ENCODE measurements at regions not wholly inside any gene's neighbourhood (a gene's known extent, or its start where the extent isn't known, plus 50 kb on each side); places are given as distances from the start of the nearest gene placed in this dataset.
"Not testable (repeated sequence)": the region's sequence is repeated elsewhere in the genome, so short reads cannot be mapped to it uniquely, and the experiment has no call there.

GRCh38 chr3:55264919-55265318 is 222.2 kb downstream of the WNT5A start:
- no peak overlapping the region for H3K9ac ChIP-seq (ENCODE audit: low read length)
- no peak overlapping the region for H3K4me3 ChIP-seq (ENCODE audit: low read length)
- no peaks in the 10 kb centered on the region for H3K4me1 ChIP-seq (ENCODE audit: low read length)
- H3K79me2 ChIP-seq (ENCODE audit: low read length) = no peaks in the 10 kb centered on the region
- DNase-seq = no peak
- H2AFZ ChIP-seq (ENCODE audit: low read length) = no peak overlapping the region
- H3K4me2 ChIP-seq (ENCODE audit: low read depth, low read length) = no peak overlapping the region
- no peak for TF ChIP-seq EZH2 (optimal IDR thresholded peaks at IDR 0.05; ENCODE audit: low read depth, low read length)
- no peak for TF ChIP-seq EZH2phosphoT487 (IDR thresholded peaks at IDR 0.05; ENCODE audit: low read length)
- TF ChIP-seq CTCF (IDR thresholded peaks at IDR 0.05; ENCODE audit: low read length) = no peak
- no peak overlapping the region for H3K27ac ChIP-seq (ENCODE audit: low read length)
- H3K9me3 ChIP-seq (replicated peaks; ENCODE audit: insufficient read depth, low read length) = no peaks in the 10 kb centered on the region
- no peaks in the 10 kb centered on the region for H4K20me1 ChIP-seq (ENCODE audit: insufficient read depth, low read length)
- no peaks in the 10 kb centered on the region for H3K36me3 ChIP-seq (replicated peaks; ENCODE audit: insufficient read depth, low read length)
- no peaks in the 10 kb centered on the region for H3K9me2 ChIP-seq (replicated peaks; ENCODE audit: insufficient read depth, low read length)
- no peaks in the 10 kb centered on the region for H3K27me3 ChIP-seq (replicated peaks; ENCODE audit: insufficient read depth, low read length)
- H3F3A ChIP-seq (ENCODE audit: insufficient read depth, low read length) = no peaks in the 10 kb centered on the region

GRCh38 chr3:55252921-55253320 is 234.2 kb downstream of the WNT5A start:
- no peak for TF ChIP-seq EZH2 (optimal IDR thresholded peaks at IDR 0.05; ENCODE audit: low read depth, low read length)
- TF ChIP-seq EZH2phosphoT487 (IDR thresholded peaks at IDR 0.05; ENCODE audit: low read length) = no peak
- no peak for TF ChIP-seq CTCF (IDR thresholded peaks at IDR 0.05; ENCODE audit: low read length)
- H4K20me1 ChIP-seq (ENCODE audit: insufficient read depth, low read length) = no peaks in the 10 kb centered on the region
- H3K79me2 ChIP-seq (ENCODE audit: low read length) = no peaks in the 10 kb centered on the region
- H3K4me1 ChIP-seq (ENCODE audit: low read length) = no peaks in the 10 kb centered on the region
- H3K9me3 ChIP-seq (replicated peaks; ENCODE audit: insufficient read depth, low read length) = no peaks in the 10 kb centered on the region
- no peak overlapping the region for H3K4me2 ChIP-seq (ENCODE audit: low read depth, low read length)
- no peaks in the 10 kb centered on the region for H3K9me2 ChIP-seq (replicated peaks; ENCODE audit: insufficient read depth, low read length)
- H3K36me3 ChIP-seq (replicated peaks; ENCODE audit: insufficient read depth, low read length) = no peaks in the 10 kb centered on the region
- no peak overlapping the region for H3K27ac ChIP-seq (ENCODE audit: low read length)
- no peak overlapping the region for H3K9ac ChIP-seq (ENCODE audit: low read length)
- no peak overlapping the region for H3K4me3 ChIP-seq (ENCODE audit: low read length)
- H2AFZ ChIP-seq (ENCODE audit: low read length) = no peak overlapping the region
- H3K27me3 ChIP-seq (replicated peaks; ENCODE audit: insufficient read depth, low read length) = no peaks in the 10 kb centered on the region
- H3F3A ChIP-seq (ENCODE audit: insufficient read depth, low read length) = no peaks in the 10 kb centered on the region
- no peak for DNase-seq

GRCh38 chr3:55249156-55249555 is 237.9 kb downstream of the WNT5A start:
- not testable (repeated sequence) for H3K9me3 ChIP-seq (replicated peaks; ENCODE audit: insufficient read depth, low read length); H2AFZ ChIP-seq (ENCODE audit: low read length); H3K27me3 ChIP-seq (replicated peaks; ENCODE audit: insufficient read depth, low read length); DNase-seq; H3K9me2 ChIP-seq (replicated peaks; ENCODE audit: insufficient read depth, low read length); H3F3A ChIP-seq (ENCODE audit: insufficient read depth, low read length); H3K4me2 ChIP-seq (ENCODE audit: low read depth, low read length); H3K27ac ChIP-seq (ENCODE audit: low read length); H3K36me3 ChIP-seq (replicated peaks; ENCODE audit: insufficient read depth, low read length); H3K4me1 ChIP-seq (ENCODE audit: low read length); H3K9ac ChIP-seq (ENCODE audit: low read length); H3K79me2 ChIP-seq (ENCODE audit: low read length); H3K4me3 ChIP-seq (ENCODE audit: low read length); H4K20me1 ChIP-seq (ENCODE audit: insufficient read depth, low read length)

- no peak overlapping the region for H2AFZ ChIP-seq (ENCODE audit: low read length)
- no peak for TF ChIP-seq CTCF (IDR thresholded peaks at IDR 0.05; ENCODE audit: low read length)
- no peak for TF ChIP-seq EZH2 (optimal IDR thresholded peaks at IDR 0.05; ENCODE audit: low read depth, low read length)
- TF ChIP-seq EZH2phosphoT487 (IDR thresholded peaks at IDR 0.05; ENCODE audit: low read length) = no peak
- DNase-seq = no peak
- H3K4me1 ChIP-seq (ENCODE audit: low read length) = no peaks in the 10 kb centered on the region
- H3K79me2 ChIP-seq (ENCODE audit: low read length) = no peaks in the 10 kb centered on the region
- H3F3A ChIP-seq (ENCODE audit: insufficient read depth, low read length) = no peaks in the 10 kb centered on the region
- H3K27ac ChIP-seq (ENCODE audit: low read length) = no peak overlapping the region
- H3K27me3 ChIP-seq (replicated peaks; ENCODE audit: insufficient read depth, low read length) = no peaks in the 10 kb centered on the region
- H3K4me3 ChIP-seq (ENCODE audit: low read length) = no peak overlapping the region
- no peaks in the 10 kb centered on the region for H3K36me3 ChIP-seq (replicated peaks; ENCODE audit: insufficient read depth, low read length)
- no peaks in the 10 kb centered on the region for H4K20me1 ChIP-seq (ENCODE audit: insufficient read depth, low read length)
- H3K9ac ChIP-seq (ENCODE audit: low read length) = no peak overlapping the region
- H3K9me3 ChIP-seq (replicated peaks; ENCODE audit: insufficient read depth, low read length) = no peaks in the 10 kb centered on the region
- no peak overlapping the region for H3K4me2 ChIP-seq (ENCODE audit: low read depth, low read length)
- no peaks in the 10 kb centered on the region for H3K9me2 ChIP-seq (replicated peaks; ENCODE audit: insufficient read depth, low read length)
Measured at GRCh38 chr3:55247666-55248065, 239.4 kb downstream of the WNT5A start.
